Astrocyte of the cerebellum (primary cell): ENCODE measurements at regions not wholly inside any gene's neighbourhood (a gene's known extent, or its start where the extent isn't known, plus 50 kb on each side); places are given as distances from the start of the nearest gene placed in this dataset.
A peak's percentile ranks its signal among the peaks of the same experiment; 100 is the strongest.
"Not testable (repeated sequence)": the region's sequence is repeated elsewhere in the genome, so short reads cannot be mapped to it uniquely, and the experiment has no call there.

ENCODE experiments used
- DNase-seq: peaks from one replicate; pipeline ENCODE4 v3.0.0-alpha.2; 2011; ENCODE audit warnings: low read depth
- H3K4me3 ChIP-seq: 2 replicates; pipeline ENCODE4 v1.5.1; 2011; ENCODE audit warnings: mild to moderate bottlenecking, low read depth, low read length, moderate library complexity
- CTCF ChIP-seq: IDR thresholded peaks from 2 replicates; pipeline ENCODE4 v1.5.1; 2012; ENCODE audit warnings: low read length, low read depth, moderate library complexity, mild to moderate bottlenecking; ENCODE audit errors: missing control alignments
- in situ Hi-C: cut with HindIII; loops from 2 replicates; pipeline ENCODE4 v1.10.0; 2017; ENCODE audit warnings: low sequenced_read_pairs

- H3K4me3 ChIP-seq = no peak overlapping the region
- TF ChIP-seq CTCF = no peak
- peak; percentile 39 for DNase-seq
- in situ Hi-C loops = no loop called here
Observed at GRCh38 chr10:125411724-125412123, 251.4 kb upstream of the CTBP2 start.

GRCh38 chr10:125409756-125410155, 249.4 kb upstream of the CTBP2 start:
- H3K4me3 ChIP-seq = no peak overlapping the region
- no peak for DNase-seq
- in situ Hi-C loops = no loop called here
- no peak for TF ChIP-seq CTCF

- H3K4me3 ChIP-seq = no peak overlapping the region
- in situ Hi-C loops = no loop called here
- no peak for TF ChIP-seq CTCF
- DNase-seq = no peak
Observed at GRCh38 chr10:125407557-125407956, 247.2 kb upstream of the CTBP2 start.

GRCh38 chr10:125407000-125407502, 246.7 kb upstream of the CTBP2 start:
- no peak for TF ChIP-seq CTCF
- H3K4me3 ChIP-seq = no peak overlapping the region
- in situ Hi-C loops = no loop called here
- no peak for DNase-seq

GRCh38 chr10:125404902-125405301, 244.5 kb upstream of the CTBP2 start:
- DNase-seq, in situ Hi-C loops, H3K4me3 ChIP-seq: not testable (repeated sequence)

GRCh38 chr10:125401462-125401861, 241.1 kb upstream of the CTBP2 start:
- in situ Hi-C loops = no loop called here
- TF ChIP-seq CTCF = no peak
- DNase-seq = no peak
- no peak overlapping the region for H3K4me3 ChIP-seq

GRCh38 chr10:125399289-125399688, 238.9 kb upstream of the CTBP2 start:
- TF ChIP-seq CTCF = no peak
- H3K4me3 ChIP-seq = no peak overlapping the region
- in situ Hi-C loops = no loop called here
- DNase-seq = no peak
